ENCODE measurements at regions not wholly inside any gene's neighbourhood (a gene's known extent, or its start where the extent isn't known, plus 50 kb on each side); places are given as distances from the start of the nearest gene placed in this dataset.

- no peak for TF ChIP-seq CTCF (IDR thresholded peaks at IDR 0.05; ENCODE audit: low read depth, low read length)
- no peak for TF ChIP-seq POLR2A (IDR thresholded peaks at IDR 0.05; ENCODE audit: extremely low read depth, insufficient read length)
- no peak for TF ChIP-seq MAX (IDR thresholded peaks at IDR 0.05; ENCODE audit: low read depth, low read length)
- no peak for TF ChIP-seq MYC (IDR thresholded peaks at IDR 0.05; ENCODE audit: low read depth, low read length)
- no peak for DNase-seq (ENCODE audit: low read depth)
Measured at GRCh38 chr13:86584301-86584700, 785.1 kb upstream of the SLITRK6 start.

GRCh38 chr13:86585835-86586234 is 786.6 kb upstream of the SLITRK6 start:
- TF ChIP-seq CTCF (IDR thresholded peaks at IDR 0.05; ENCODE audit: low read depth, low read length), result no peak
- no peak for TF ChIP-seq MAX (IDR thresholded peaks at IDR 0.05; ENCODE audit: low read depth, low read length)
- TF ChIP-seq POLR2A (IDR thresholded peaks at IDR 0.05; ENCODE audit: extremely low read depth, insufficient read length), result no peak
- no peak for TF ChIP-seq MYC (IDR thresholded peaks at IDR 0.05; ENCODE audit: low read depth, low read length)

More at GRCh38 chr13:86584301-86584700, 785.1 kb upstream of the SLITRK6 start:
- no peak overlapping the region for H3K4me3 ChIP-seq (ENCODE audit: low read depth, low read length)

GRCh38 chr13:86591862-86592261 is 792.6 kb upstream of the SLITRK6 start:
- no peak for DNase-seq (ENCODE audit: low read depth)
- TF ChIP-seq MYC (IDR thresholded peaks at IDR 0.05; ENCODE audit: low read depth, low read length) (no peak), MAX (IDR thresholded peaks at IDR 0.05; ENCODE audit: low read depth, low read length) (no peak), POLR2A (IDR thresholded peaks at IDR 0.05; ENCODE audit: extremely low read depth, insufficient read length) (no peak), CTCF (IDR thresholded peaks at IDR 0.05; ENCODE audit: low read depth, low read length) (no peak)

More at GRCh38 chr13:86585835-86586234, 786.6 kb upstream of the SLITRK6 start:
- DNase-seq (ENCODE audit: low read depth), result no peak
- H3K4me3 ChIP-seq (ENCODE audit: low read depth, low read length), result no peak overlapping the region

GRCh38 chr13:86601351-86601750 is 802.1 kb upstream of the SLITRK6 start:
- TF ChIP-seq MYC (IDR thresholded peaks at IDR 0.05; ENCODE audit: low read depth, low read length) (no peak), CTCF (IDR thresholded peaks at IDR 0.05; ENCODE audit: low read depth, low read length) (no peak), POLR2A (IDR thresholded peaks at IDR 0.05; ENCODE audit: extremely low read depth, insufficient read length) (no peak), MAX (IDR thresholded peaks at IDR 0.05; ENCODE audit: low read depth, low read length) (no peak)
- DNase-seq (ENCODE audit: low read depth), result no peak
- H3K4me3 ChIP-seq (ENCODE audit: low read depth, low read length), result no peak overlapping the region

More at GRCh38 chr13:86591862-86592261, 792.6 kb upstream of the SLITRK6 start:
- no peak overlapping the region for H3K4me3 ChIP-seq (ENCODE audit: low read depth, low read length)

GRCh38 chr13:86606264-86606663 is 807.0 kb upstream of the SLITRK6 start:
- TF ChIP-seq POLR2A (IDR thresholded peaks at IDR 0.05; ENCODE audit: extremely low read depth, insufficient read length) (no peak), CTCF (IDR thresholded peaks at IDR 0.05; ENCODE audit: low read depth, low read length) (no peak)
- H3K4me3 ChIP-seq (ENCODE audit: low read depth, low read length), result no peak overlapping the region
- DNase-seq (ENCODE audit: low read depth), result no peak

- no peak for TF ChIP-seq MAX (IDR thresholded peaks at IDR 0.05; ENCODE audit: low read depth, low read length)
- no peak for TF ChIP-seq CTCF (IDR thresholded peaks at IDR 0.05; ENCODE audit: low read depth, low read length)
- TF ChIP-seq MYC (IDR thresholded peaks at IDR 0.05; ENCODE audit: low read depth, low read length), result no peak
- TF ChIP-seq POLR2A (IDR thresholded peaks at IDR 0.05; ENCODE audit: extremely low read depth, insufficient read length), result no peak
- H3K4me3 ChIP-seq (ENCODE audit: low read depth, low read length), result no peak overlapping the region
- no peak for DNase-seq (ENCODE audit: low read depth)
Measured at GRCh38 chr13:86608701-86609100, 809.5 kb upstream of the SLITRK6 start.
